ENCODE measurements at regions not wholly inside any gene's neighbourhood (a gene's known extent, or its start where the extent isn't known, plus 50 kb on each side); places are given as distances from the start of the nearest gene placed in this dataset.

- TF ChIP-seq ZBTB49 (tag by site-specific recombination; IDR thresholded peaks at IDR 0.05; ENCODE audit: low read depth) = no peak
- no peak for TF ChIP-seq ZNF610 (tag by site-specific recombination; IDR thresholded peaks at IDR 0.05; ENCODE audit: borderline replicate concordance)
- no peak for TF ChIP-seq ZNF19 (tag by site-specific recombination; IDR thresholded peaks at IDR 0.05; ENCODE audit: low read depth)
- POLR2A ChIA-PET = no interaction called here
- H3K27ac ChIP-seq (ENCODE audit: extremely low read depth, low read depth, low read length) = no peak overlapping the region
These were observed 84.4 kb downstream of the MTERF1 start for GRCh38 chr7:91796122-91796521.

GRCh38 chr7:91798425-91798824 lies 82.1 kb downstream of the MTERF1 start:
- Histone ChIP-seq H3K4me1 (ENCODE audit: control insufficient read depth, insufficient read depth, low read length) (no peaks in the 10 kb centered on the region), H3K9me3 (ENCODE audit: control insufficient read depth, insufficient read depth, low read depth, low read length) (no peaks in the 10 kb centered on the region), H3K27ac (ENCODE audit: extremely low read depth, low read depth, low read length) (no peak overlapping the region), H3K4me3 (ENCODE audit: low read depth, low read length) (no peak overlapping the region), H3K36me3 (ENCODE audit: control insufficient read depth in 2 of 2, insufficient read depth in 1 of 2, low read length in 2 of 2) (no peaks in the 10 kb centered on the region)
- ChIA-PET CTCF (no interaction called here), POLR2A (no interaction called here)
- no peak for TF ChIP-seq ZNF169 (tag by site-specific recombination; IDR thresholded peaks at IDR 0.05)
- no peak for TF ChIP-seq ELK4 (IDR thresholded peaks at IDR 0.05; ENCODE audit: borderline replicate concordance, low read depth, low read length)
- no peak for TF ChIP-seq ZNF362 (tag by site-specific recombination; IDR thresholded peaks at IDR 0.05)

More at GRCh38 chr7:91796122-91796521, 84.4 kb downstream of the MTERF1 start:
- H3K9me3 ChIP-seq (ENCODE audit: control insufficient read depth, insufficient read depth, low read depth, low read length) = no peaks in the 10 kb centered on the region
- no peaks in the 10 kb centered on the region for H3K36me3 ChIP-seq (ENCODE audit: control insufficient read depth in 2 of 2, insufficient read depth in 1 of 2, low read length in 2 of 2)
- no peaks in the 10 kb centered on the region for H3K4me1 ChIP-seq (ENCODE audit: control insufficient read depth, insufficient read depth, low read length)
- CTCF ChIA-PET = interaction anchor here (0.6 kb wide), 1 partner anchor 46 kb away, joined by 4 read pairs; no protein-coding TSS in a partner anchor
- no peak overlapping the region for H3K4me3 ChIP-seq (ENCODE audit: low read depth, low read length)

GRCh38 chr7:91800389-91800788 lies 80.1 kb downstream of the MTERF1 start:
- Histone ChIP-seq H3K4me3 (ENCODE audit: low read depth, low read length) (no peak overlapping the region), H3K27ac (ENCODE audit: extremely low read depth, low read depth, low read length) (no peak overlapping the region), H3K9me3 (ENCODE audit: control insufficient read depth, insufficient read depth, low read depth, low read length) (no peaks in the 10 kb centered on the region), H3K4me1 (ENCODE audit: control insufficient read depth, insufficient read depth, low read length) (no peaks in the 10 kb centered on the region), H3K36me3 (ENCODE audit: control insufficient read depth in 2 of 2, insufficient read depth in 1 of 2, low read length in 2 of 2) (no peaks in the 10 kb centered on the region)
- ChIA-PET POLR2A (no interaction called here), CTCF (interaction anchor here (0.6 kb wide), 1 partner anchor 142 kb away, joined by 4 read pairs; no protein-coding TSS in a partner anchor)
- TF ChIP-seq ZNF416 (tag by site-specific recombination; IDR thresholded peaks at IDR 0.05) (no peak), ZNF558 (tag by site-specific recombination; IDR thresholded peaks at IDR 0.05) (no peak), PRDM1 (tag by site-specific recombination; IDR thresholded peaks at IDR 0.05) (no peak), ZNF600 (tag by site-specific recombination; IDR thresholded peaks at IDR 0.05) (no peak)

GRCh38 chr7:91801331-91801983 lies 79.0 kb downstream of the MTERF1 start:
- H3K4me1 ChIP-seq (ENCODE audit: control insufficient read depth, insufficient read depth, low read length) = no peaks in the 10 kb centered on the region
- no peaks in the 10 kb centered on the region for H3K9me3 ChIP-seq (ENCODE audit: control insufficient read depth, insufficient read depth, low read depth, low read length)
- H3K27ac ChIP-seq (ENCODE audit: extremely low read depth, low read depth, low read length) = no peak overlapping the region
- CTCF ChIA-PET = no interaction called here
- H3K4me3 ChIP-seq (ENCODE audit: low read depth, low read length) = no peak overlapping the region
- no peaks in the 10 kb centered on the region for H3K36me3 ChIP-seq (ENCODE audit: control insufficient read depth in 2 of 2, insufficient read depth in 1 of 2, low read length in 2 of 2)
- POLR2A ChIA-PET = no interaction called here
- TF ChIP-seq ZNF837 (tag by site-specific recombination; IDR thresholded peaks at IDR 0.05) = no peak
- TF ChIP-seq ZEB2 (tag by site-specific recombination; IDR thresholded peaks at IDR 0.05) = no peak
- no peak for TF ChIP-seq ZNF791 (tag by site-specific recombination; IDR thresholded peaks at IDR 0.05)
- no peak for TF ChIP-seq ZNF23 (tag by site-specific recombination; IDR thresholded peaks at IDR 0.05; ENCODE audit: borderline replicate concordance)
- no peak for TF ChIP-seq ZSCAN4 (tag by site-specific recombination; IDR thresholded peaks at IDR 0.05)
- TF ChIP-seq ZSCAN30 (tag by site-specific recombination; IDR thresholded peaks at IDR 0.05) = no peak
- no peak for TF ChIP-seq ZNF704 (tag by site-specific recombination; IDR thresholded peaks at IDR 0.05)
- no peak for TF ChIP-seq MEIS1 (CRISPR knock-in tag; IDR thresholded peaks at IDR 0.05; ENCODE audit: borderline replicate concordance)
- TF ChIP-seq ZNF16 (tag by site-specific recombination; IDR thresholded peaks at IDR 0.05; ENCODE audit: low read depth) = no peak
- no peak for TF ChIP-seq ZNF24 (tag by site-specific recombination; IDR thresholded peaks at IDR 0.05)
